ENCODE measurements at regions not wholly inside any gene's neighbourhood (a gene's known extent, or its start where the extent isn't known, plus 50 kb on each side); places are given as distances from the start of the nearest gene placed in this dataset.
A peak's percentile ranks its signal among the peaks of the same experiment; 100 is the strongest.

- no peak for DNase-seq
Observed at GRCh38 chr11:113634940-113635575, 71.0 kb downstream of the TMPRSS5 start.

GRCh38 chr11:113632981-113633380 is 73.1 kb downstream of the TMPRSS5 start:
- no peak for DNase-seq

GRCh38 chr11:113629562-113629961 is 76.5 kb downstream of the TMPRSS5 start:
- DNase-seq, result no peak

- DNase-seq, result no peak
Observed at GRCh38 chr11:113628912-113629311, 77.2 kb downstream of the TMPRSS5 start.

GRCh38 chr11:113627946-113628345 is 78.2 kb downstream of the TMPRSS5 start:
- no peak for DNase-seq

GRCh38 chr11:113627297-113627696 is 78.8 kb downstream of the TMPRSS5 start:
- no peak for DNase-seq

GRCh38 chr11:113626736-113627135 is 79.4 kb downstream of the TMPRSS5 start:
- no peak for DNase-seq

- DNase-seq, result no peak
Observed at GRCh38 chr11:113623114-113623513, 83.0 kb downstream of the TMPRSS5 start.

- no peak for DNase-seq
Observed at GRCh38 chr11:113618360-113618759, 87.7 kb downstream of the TMPRSS5 start.

GRCh38 chr11:113615773-113616172 is 90.3 kb downstream of the TMPRSS5 start:
- DNase-seq, result no peak

DNA sequence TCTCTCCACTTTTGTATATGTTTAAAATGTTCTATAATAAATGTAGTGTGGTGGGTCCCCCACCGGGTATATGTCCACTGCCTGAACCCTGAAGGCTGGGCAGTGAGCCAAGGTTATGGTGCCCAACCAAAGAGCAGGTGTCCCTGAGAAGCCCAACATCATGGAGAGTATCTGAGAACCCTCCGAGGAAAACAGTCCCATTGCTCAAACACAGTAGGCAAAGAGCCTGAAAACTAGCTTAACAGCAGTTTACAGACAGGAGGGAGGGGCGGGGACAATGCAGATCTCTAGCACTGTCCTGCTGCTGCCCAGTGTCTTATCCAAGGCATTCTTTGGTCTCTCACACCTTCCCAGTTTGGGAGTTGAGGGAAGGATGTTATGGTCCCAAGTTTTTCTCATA is 91.0 kb downstream of the TMPRSS5 start:
- DNase-seq, result no peak

- DNase-seq, result no peak
Observed at GRCh38 chr11:113614097-113614496, 92.0 kb downstream of the TMPRSS5 start.

GRCh38 chr11:113613619-113614018 is 92.5 kb downstream of the TMPRSS5 start:
- DNase-seq, result peak; percentile 13 to 22

DNA sequence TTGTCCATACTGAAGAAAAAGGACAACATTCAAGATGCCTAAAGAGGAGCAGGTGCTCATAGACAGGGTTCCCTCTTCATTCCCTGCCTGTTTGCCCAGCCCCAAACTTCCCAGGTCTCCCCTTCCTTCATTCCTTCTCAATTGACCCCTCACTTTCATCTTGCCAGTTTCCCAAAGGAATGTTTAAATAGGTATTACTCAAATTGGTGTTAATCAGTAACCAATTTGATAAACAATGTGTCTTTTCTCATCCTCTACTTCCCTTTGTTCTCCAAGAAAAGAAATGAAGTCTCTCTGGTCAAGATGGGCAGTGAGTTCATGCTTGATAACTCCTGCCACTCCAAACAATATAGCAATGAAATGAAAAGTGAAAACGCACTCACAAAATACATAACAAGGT is 101.9 kb downstream of the TMPRSS5 start:
- no peak for DNase-seq

DNA sequence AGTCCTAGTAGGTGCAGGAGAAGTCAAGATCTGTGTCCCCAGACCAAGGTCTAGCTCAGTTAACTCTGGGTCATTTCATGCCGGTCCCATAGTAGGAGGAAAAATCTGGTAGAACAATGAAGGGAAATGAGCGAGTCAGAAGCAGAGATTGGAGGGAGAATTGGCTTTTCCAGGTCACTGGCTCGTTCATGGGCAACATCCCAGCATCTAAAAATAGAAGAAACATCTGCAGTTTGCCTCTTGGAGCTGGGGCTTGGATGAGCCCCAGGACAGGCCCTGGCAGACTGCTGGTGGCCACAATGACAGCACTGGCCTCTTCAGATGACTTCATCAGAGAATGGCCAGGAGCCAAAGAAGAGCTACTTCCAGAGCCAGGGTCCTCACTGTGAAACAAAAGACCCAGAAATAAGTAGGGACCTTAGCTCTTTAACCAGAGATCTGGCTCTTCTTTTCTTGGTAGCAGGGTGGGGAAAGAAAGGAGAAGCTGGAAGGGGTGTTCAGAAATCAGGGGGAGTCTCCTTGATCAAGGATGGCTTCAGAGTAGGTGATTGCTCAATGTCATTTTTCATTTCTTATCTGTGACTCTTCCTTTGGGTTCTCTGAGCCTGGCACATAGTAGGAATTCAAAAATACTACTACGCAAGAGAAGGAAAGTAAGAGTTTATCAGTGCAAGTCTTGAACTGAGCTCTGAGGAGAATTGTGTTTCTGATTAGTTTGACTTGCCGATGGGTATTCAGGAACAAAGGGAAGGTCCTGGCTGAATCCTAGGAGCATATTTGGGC is 102.6 kb downstream of the TMPRSS5 start:
- no peak for DNase-seq

GRCh38 chr11:113602483-113602882 is 103.6 kb downstream of the TMPRSS5 start:
- DNase-seq, result no peak

DNA sequence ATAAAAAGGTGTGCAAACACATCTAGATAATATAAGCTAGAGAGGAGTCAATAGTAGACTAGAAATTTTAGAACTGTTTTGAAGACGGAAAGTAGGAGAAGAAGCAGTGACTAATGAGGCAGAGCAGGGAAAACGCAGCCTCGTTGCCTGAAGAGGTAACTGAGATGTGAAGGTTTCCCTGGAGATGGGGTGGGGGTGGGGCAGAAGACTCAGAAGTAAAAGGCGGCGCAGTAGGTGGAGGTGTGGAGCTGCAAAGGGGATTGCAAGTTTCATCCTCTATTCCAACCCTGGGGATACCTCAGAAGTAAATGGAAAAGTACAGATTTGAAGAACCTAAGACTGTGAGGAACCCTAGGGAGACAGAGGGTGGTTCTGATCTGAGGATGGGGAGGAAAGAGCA is 109.5 kb downstream of the TMPRSS5 start:
- no peak for DNase-seq

DNA sequence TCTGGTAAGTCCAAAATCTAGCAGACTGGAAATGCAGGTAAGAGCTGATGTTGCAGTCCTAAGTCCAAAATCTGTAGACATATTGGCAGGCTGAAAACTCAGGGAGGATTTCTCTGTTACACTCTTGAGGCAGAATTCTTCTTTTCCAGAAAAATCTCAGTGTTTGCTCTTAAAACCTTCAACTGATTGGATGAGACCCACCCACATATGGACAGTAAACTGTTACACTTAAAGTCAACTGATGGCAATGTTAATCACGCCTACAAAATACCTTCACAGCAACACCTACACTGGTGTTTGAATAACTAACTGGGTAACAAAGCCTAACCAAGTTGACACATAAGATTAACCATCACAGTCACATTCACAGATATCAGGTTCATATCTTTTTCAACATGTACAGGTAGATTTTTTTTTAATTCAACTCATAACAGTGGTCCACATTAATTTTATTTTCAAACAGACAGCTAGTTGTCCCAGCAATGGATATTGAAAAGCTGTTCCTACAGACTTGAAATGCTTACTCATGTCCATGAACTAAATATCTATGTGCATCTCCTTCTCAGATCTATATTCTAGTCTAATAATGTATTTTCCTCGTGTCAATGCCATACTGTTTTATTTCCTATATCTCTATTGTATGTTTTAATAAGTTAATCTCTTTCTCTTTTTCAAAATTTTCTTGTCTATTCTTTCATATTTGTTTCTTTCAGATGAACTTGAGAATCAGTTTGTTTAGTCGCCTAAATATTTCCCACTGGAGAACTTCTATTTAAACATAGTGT is 110.1 kb downstream of the TMPRSS5 start:
- no peak for DNase-seq

- no peak for DNase-seq
Observed at GRCh38 chr11:113593698-113594308, 112.3 kb downstream of the TMPRSS5 start.

GRCh38 chr11:113591117-113591516 is 115.0 kb downstream of the TMPRSS5 start:
- no peak for DNase-seq

DNA sequence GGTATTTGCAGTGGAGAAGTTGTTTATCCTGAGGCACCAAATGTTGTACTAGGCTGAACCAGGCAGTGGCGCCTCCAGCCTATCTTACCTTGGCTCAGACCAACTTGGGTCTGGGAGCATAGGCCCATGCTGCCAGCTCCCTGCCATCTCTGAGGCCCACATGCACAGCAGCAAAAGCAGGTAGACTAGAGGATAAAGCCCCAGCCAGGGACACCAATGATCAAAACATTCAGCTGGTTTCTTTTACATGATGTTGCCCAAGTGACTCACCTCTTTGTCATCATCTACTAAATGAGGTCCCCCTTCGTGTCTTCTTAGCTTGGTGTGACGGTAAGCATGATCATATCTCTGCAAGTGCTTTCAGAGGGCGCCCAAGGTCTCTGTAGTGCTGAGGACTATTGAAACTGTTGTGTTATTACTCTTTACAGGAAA is 112.1 kb upstream of the DRD2 start:
- no peak for DNase-seq

GRCh38 chr11:113584371-113584770 is 109.2 kb upstream of the DRD2 start:
- DNase-seq, result no peak

- no peak for DNase-seq
Observed at GRCh38 chr11:113581713-113582112, 106.5 kb upstream of the DRD2 start.
